Small intestine (tissue), 7 donors: ENCODE measurements at regions not wholly inside any gene's neighbourhood (a gene's known extent, or its start where the extent isn't known, plus 50 kb on each side); places are given as distances from the start of the nearest gene placed in this dataset.
A peak's percentile ranks its signal among the peaks of the same experiment; 100 is the strongest.

ENCODE experiments used
- DNase-seq, 2 donors: peaks; one replicate each; pipeline versions ENCODE4 v3.0.0 to v3.0.0-alpha.2; 2013
- FAIRE-seq: peaks from 2 replicates; lab custom pipeline; 2012; peaks lifted over from hg19 to GRCh38; lab: Jason Lieb, UNC
- H3K27ac ChIP-seq, 3 donors: one replicate each; pipeline ENCODE4 v1.5.1; 2013; ENCODE audit warnings: low read length in 2 of 3, mild to moderate bottlenecking in 2 of 3, control low read depth in 1 of 3, inconsistent platforms in 1 of 3, low read depth in 1 of 3, moderate library complexity in 1 of 3
- H3K27me3 ChIP-seq, 3 donors: one replicate each; pipeline ENCODE4 v1.6.1; 2013; ENCODE audit warnings: low read length in 3 of 3, inconsistent platforms in 1 of 3; ENCODE audit not compliant: control insufficient read depth in 3 of 3, insufficient read depth in 3 of 3
- H3K36me3 ChIP-seq, 3 donors: one replicate each; pipeline ENCODE4 v1.6.1; 2013; ENCODE audit warnings: low read length in 3 of 3, inconsistent platforms in 1 of 3, low read depth in 1 of 3, mild to moderate bottlenecking in 1 of 3, moderate library complexity in 1 of 3; ENCODE audit not compliant: control insufficient read depth in 3 of 3, insufficient read depth in 2 of 3
- H3K4me1 ChIP-seq, 3 donors: one replicate each; pipeline ENCODE4 v1.6.1; 2013; ENCODE audit warnings: low read length in 2 of 3, inconsistent platforms in 1 of 3, low read depth in 1 of 3, mild to moderate bottlenecking in 1 of 3, moderate library complexity in 1 of 3; ENCODE audit not compliant: control insufficient read depth in 3 of 3, insufficient read depth in 2 of 3
- H3K4me3 ChIP-seq, 3 donors: one replicate each; pipeline ENCODE4 v1.5.1; 2013; ENCODE audit warnings: low read length in 3 of 3, control low read depth in 1 of 3, inconsistent platforms in 1 of 3, low read depth in 1 of 3, mild to moderate bottlenecking in 1 of 3, moderate library complexity in 1 of 3
- H3K9me3 ChIP-seq, 2 donors: one replicate each; pipeline ENCODE4 v1.6.1; 2013; ENCODE audit warnings: low read depth in 1 of 2, low read length in 1 of 2; ENCODE audit not compliant: control insufficient read depth in 2 of 2, insufficient read depth in 1 of 2
- WGBS, 3 donors: extraction: QIAGEN DNeasy Blood & Tissue Kit; methylation state at CpG; one replicate each; pipeline ENCODE4 v1.1.7; 2013; 5-methylcytosine and 5-hydroxymethylcytosine counted together
- donor health status: healthy with polysubstance abuse.
- donor health status: control.
- donor health status: control.
- donor health status: Bipolar disorder and iron deficiency.
- donor health status: healthy.

GRCh38 chr6:87945181-87945580 lies 102.5 kb upstream of the SPACA1 start:
- H3K36me3 ChIP-seq, result no peaks in the 10 kb centered on the region
- H3K27ac ChIP-seq, result no peak overlapping the region
- H3K4me3 ChIP-seq, result no peak overlapping the region
- WGBS, 3 donors, result 56 to 78% (median 73%) methylated on average over 6 of the region's 6 CpGs
- FAIRE-seq (no peak), DNase-seq (no peak)
- H3K27me3 ChIP-seq, result no peaks in the 10 kb centered on the region
- H3K4me1 ChIP-seq, result no peaks in the 10 kb centered on the region
- no peaks in the 10 kb centered on the region for H3K9me3 ChIP-seq

DNA sequence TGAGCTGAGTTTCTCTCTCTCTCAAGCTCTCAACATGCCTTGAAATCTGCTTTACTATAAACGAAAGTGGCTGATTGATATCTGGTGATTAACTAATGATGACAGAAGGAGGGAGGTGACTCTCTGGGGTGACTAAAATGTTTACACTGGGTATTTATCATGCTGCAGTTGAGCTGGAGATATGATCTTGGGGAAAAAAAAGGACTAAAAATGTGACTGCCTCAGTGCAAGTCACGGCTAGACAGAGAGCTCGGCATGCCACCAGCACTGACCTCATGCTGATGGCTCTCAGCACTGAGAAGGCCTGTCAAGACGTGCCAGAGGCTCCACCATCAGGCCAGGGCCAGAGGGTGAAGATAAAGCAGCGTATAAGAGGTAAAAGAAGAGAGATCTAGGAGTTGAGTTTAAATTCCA lies 103.1 kb upstream of the SPACA1 start:
- WGBS, 3 donors, result 19 to 23% (median 19%) methylated on average over 5 of the region's 5 CpGs
- no peak overlapping the region for H3K27ac ChIP-seq
- H3K27me3 ChIP-seq, result no peaks in the 10 kb centered on the region
- H3K9me3 ChIP-seq, result no peaks in the 10 kb centered on the region
- FAIRE-seq, result no peak
- no peak overlapping the region for H3K4me3 ChIP-seq
- peak; percentile 7 to 12 for DNase-seq
- no peaks in the 10 kb centered on the region for H3K4me1 ChIP-seq
- no peaks in the 10 kb centered on the region for H3K36me3 ChIP-seq

DNA sequence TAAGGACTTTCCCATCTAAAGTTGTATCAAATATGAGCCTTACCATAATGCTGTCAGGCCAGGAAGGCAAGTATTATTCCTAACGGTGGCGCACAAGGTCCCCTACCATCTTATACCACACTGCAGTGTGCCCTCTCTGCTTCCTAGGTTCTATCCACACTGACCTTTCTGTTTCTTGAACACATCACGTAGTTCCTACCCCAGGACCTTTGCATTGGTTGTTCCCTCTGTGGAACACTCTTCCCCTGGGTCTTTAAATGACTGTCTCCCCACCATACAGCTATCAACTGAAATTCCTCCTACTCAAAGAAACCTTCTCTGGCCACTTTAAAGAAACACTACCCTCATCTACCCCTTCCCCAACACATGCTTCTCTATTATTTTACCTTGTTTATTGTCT lies 104.5 kb upstream of the SPACA1 start:
- Histone ChIP-seq H3K27ac (no peak overlapping the region), H3K27me3 (no peaks in the 10 kb centered on the region), H3K4me3 (no peak overlapping the region), H3K9me3 (no peaks in the 10 kb centered on the region), H3K36me3 (no peaks in the 10 kb centered on the region), H3K4me1 (no peaks in the 10 kb centered on the region)
- 87 to 89% (median 89%) methylated on average over 3 of the region's 3 CpGs for WGBS, 3 donors
- DNase-seq, result no peak
- FAIRE-seq, result no peak

DNA sequence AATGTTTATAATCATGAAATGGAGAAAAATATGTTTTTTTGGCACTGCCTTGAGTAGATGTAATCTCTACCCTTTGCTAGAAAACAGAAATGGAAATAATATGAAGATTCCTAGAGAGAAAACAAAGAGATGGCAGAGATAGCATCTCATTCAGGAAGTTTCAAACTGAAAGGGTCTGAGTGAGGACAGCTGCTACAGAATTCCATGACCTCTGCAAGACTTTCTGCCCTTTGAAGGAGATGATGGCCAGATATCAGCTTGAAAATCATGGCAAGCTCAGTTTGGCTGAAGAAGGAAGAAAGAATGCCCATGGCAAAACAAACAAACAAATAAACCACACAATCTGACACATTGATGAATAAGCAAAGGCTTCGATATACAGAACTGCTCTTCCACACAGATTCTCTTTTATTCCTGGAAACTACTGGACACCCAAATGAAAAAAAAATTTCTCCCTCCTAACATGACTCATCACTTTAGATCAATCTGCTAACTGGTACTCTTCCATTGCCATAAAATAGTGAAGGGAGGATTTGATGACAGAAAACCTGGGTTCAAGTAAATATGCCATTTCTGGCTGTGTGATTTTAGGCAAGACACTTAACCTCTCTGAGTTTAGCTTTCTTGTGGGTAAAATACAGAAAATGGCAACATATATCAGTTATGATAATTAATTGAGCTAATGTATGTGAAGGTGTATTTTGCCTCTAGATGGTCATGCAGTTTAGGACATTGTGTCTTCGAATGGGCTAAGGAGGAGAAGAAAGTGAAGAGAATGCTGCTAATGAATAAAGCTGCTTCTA lies 105.9 kb upstream of the SPACA1 start:
- Histone ChIP-seq H3K27me3 (no peaks in the 10 kb centered on the region), H3K4me1 (no peaks in the 10 kb centered on the region)
- 62 to 88% (median 67%) methylated on average over 2 of the region's 2 CpGs for WGBS, 3 donors

GRCh38 chr6:87939776-87940175 lies 107.9 kb upstream of the SPACA1 start:
- Histone ChIP-seq H3K4me1 (no peaks in the 10 kb centered on the region), H3K36me3 (no peaks in the 10 kb centered on the region), H3K9me3 (no peaks in the 10 kb centered on the region), H3K27me3 (no peaks in the 10 kb centered on the region), H3K4me3 (no peak overlapping the region), H3K27ac (no peak overlapping the region)
- DNase-seq, result no peak
- 92 to 100% (median 96%) methylated on average over 1 of the region's 1 CpG for WGBS, 3 donors
- FAIRE-seq, result no peak

More for the DNA sequence above, 105.9 kb upstream of the SPACA1 start:
- no peaks in the 10 kb centered on the region for H3K36me3 ChIP-seq
- H3K4me3 ChIP-seq, result no peak overlapping the region
- no peak for FAIRE-seq
- DNase-seq, result no peak
- no peak overlapping the region for H3K27ac ChIP-seq
- H3K9me3 ChIP-seq, result no peaks in the 10 kb centered on the region

- 85 to 96% (median 94%) methylated on average over 4 of the region's 4 CpGs for WGBS, 3 donors
- Histone ChIP-seq H3K4me1 (no peaks in the 10 kb centered on the region), H3K4me3 (no peak overlapping the region), H3K27me3 (no peaks in the 10 kb centered on the region), H3K27ac (no peak overlapping the region), H3K36me3 (no peaks in the 10 kb centered on the region), H3K9me3 (no peaks in the 10 kb centered on the region)
- no peak for DNase-seq
- no peak for FAIRE-seq
Observed at GRCh38 chr6:87938287-87938686, 109.4 kb upstream of the SPACA1 start.

GRCh38 chr6:87936065-87936464 lies 111.6 kb upstream of the SPACA1 start:
- no peak for FAIRE-seq
- no peak overlapping the region for H3K4me3 ChIP-seq
- no peaks in the 10 kb centered on the region for H3K27me3 ChIP-seq
- no peaks in the 10 kb centered on the region for H3K36me3 ChIP-seq
- 74 to 84% (median 83%) methylated on average over 9 of the region's 9 CpGs for WGBS, 3 donors
- DNase-seq, result no peak
- no peaks in the 10 kb centered on the region for H3K9me3 ChIP-seq
- no peak overlapping the region for H3K27ac ChIP-seq
- H3K4me1 ChIP-seq, result no peaks in the 10 kb centered on the region

- no peaks in the 10 kb centered on the region for H3K4me1 ChIP-seq
- H3K27me3 ChIP-seq, result no peaks in the 10 kb centered on the region
- FAIRE-seq, result no peak
- no peak for DNase-seq
- H3K36me3 ChIP-seq, result no peaks in the 10 kb centered on the region
- 86 to 94% (median 87%) methylated on average over 3 of the region's 3 CpGs for WGBS, 3 donors
- no peaks in the 10 kb centered on the region for H3K9me3 ChIP-seq
- no peak overlapping the region for H3K4me3 ChIP-seq
- H3K27ac ChIP-seq, result no peak overlapping the region
Observed at GRCh38 chr6:87935196-87935595, 112.4 kb upstream of the SPACA1 start.

DNA sequence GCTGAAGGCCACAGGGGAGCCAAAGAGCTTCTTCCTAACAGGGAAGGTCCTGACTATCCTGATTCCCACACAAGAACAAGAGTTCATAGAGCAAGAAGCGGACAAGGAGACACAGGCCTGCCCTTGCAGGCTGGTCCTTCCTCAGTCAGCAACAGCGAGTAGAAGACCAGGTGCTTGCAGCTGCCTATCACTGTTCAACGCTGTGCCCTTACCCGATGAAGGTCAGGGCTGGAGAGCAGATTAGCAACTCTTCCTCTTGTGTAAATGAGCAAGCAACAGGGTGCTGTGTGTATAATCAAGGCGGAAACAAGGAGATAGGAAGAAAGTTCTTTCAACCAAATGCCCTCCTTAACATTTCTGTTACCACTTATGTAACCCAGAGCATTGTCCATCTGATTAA lies 115.3 kb upstream of the SPACA1 start:
- DNase-seq (no peak), FAIRE-seq (no peak)
- Histone ChIP-seq H3K36me3 (no peaks in the 10 kb centered on the region), H3K27ac (no peak overlapping the region), H3K9me3 (no peaks in the 10 kb centered on the region), H3K4me3 (no peak overlapping the region), H3K27me3 (no peaks in the 10 kb centered on the region), H3K4me1 (no peaks in the 10 kb centered on the region)
- WGBS, 3 donors, result 45 to 67% (median 63%) methylated on average over 5 of the region's 5 CpGs
